Gastroesophageal sphincter (tissue), 3 donors: ENCODE measurements at regions not wholly inside any gene's neighbourhood (a gene's known extent, or its start where the extent isn't known, plus 50 kb on each side); places are given as distances from the start of the nearest gene placed in this dataset.

Experiments used
- CTCF ChIP-seq, 4 experiments: fragments of 200-600 bp in 2 of 4; fragments of 450-650 bp in 2 of 4; sonication (generic) in 1 of 4; IDR thresholded peaks; one replicate each; pipeline ENCODE4 v1.5.1; 2017 to 2019; ENCODE audit warnings: antibody characterized with exemption in 4 of 4, mild to moderate bottlenecking in 2 of 4, moderate library complexity in 2 of 4
- EP300 ChIP-seq: sonication (generic); formaldehyde crosslinking; IDR thresholded peaks from one replicate; pipeline ENCODE4 v1.6.1; 2017; ENCODE audit warnings: antibody characterized with exemption, mild to moderate bottlenecking

- TF ChIP-seq EP300: no peak
- no peak for TF ChIP-seq CTCF (IDR thresholded peaks at IDR 0.05)
Measured at GRCh38 chr15:45943240-45943639, 308.4 kb downstream of the SQOR start.
